Mesodermal cell (in vitro differentiated cells): ENCODE measurements at regions not wholly inside any gene's neighbourhood (a gene's known extent, or its start where the extent isn't known, plus 50 kb on each side); places are given as distances from the start of the nearest gene placed in this dataset.

ENCODE experiments used
- H3K27ac ChIP-seq: 2 replicates; pipeline ENCODE4 v1.7.0; 2013; ENCODE audit warnings: mild to moderate bottlenecking, low read depth, low read length, moderate library complexity; ENCODE audit not compliant: severe bottlenecking
- H3K36me3 ChIP-seq: 2 replicates; pipeline ENCODE4 v1.7.1; 2013; ENCODE audit warnings: mild to moderate bottlenecking, low read length, moderate library complexity; ENCODE audit not compliant: control insufficient read depth, insufficient read depth
- H3K4me1 ChIP-seq: one replicate; pipeline ENCODE4 v1.7.1; 2013; ENCODE audit warnings: mild to moderate bottlenecking, low read length; ENCODE audit not compliant: insufficient read depth, control insufficient read depth, poor library complexity, severe bottlenecking
- H3K4me3 ChIP-seq: 2 replicates; pipeline ENCODE4 v1.7.0; 2013; ENCODE audit warnings: low read length, control low read depth, mild to moderate bottlenecking; ENCODE audit not compliant: insufficient read depth, poor library complexity, severe bottlenecking; ENCODE audit errors: extremely low read depth
- H3K9me3 ChIP-seq: 2 replicates; pipeline ENCODE4 v1.7.1; 2013; ENCODE audit warnings: mild to moderate bottlenecking, low read length, moderate library complexity; ENCODE audit not compliant: control insufficient read depth
- WGBS, 2 experiments: methylation state at CpG; one replicate each; pipeline ENCODE4 v1.1.5; 2013; ENCODE audit warnings: missing lambda C conversion rate in 2 of 2; ENCODE audit not compliant: insufficient coverage in 2 of 2; 5-methylcytosine and 5-hydroxymethylcytosine counted together

- Histone ChIP-seq H3K4me3 (no peak overlapping the region), H3K36me3 (no peaks in the 10 kb centered on the region)
Observed at GRCh38 chr6:76347539-76347938, 275.1 kb upstream of the IMPG1 start.

GRCh38 chr6:76342611-76343160 lies 270.2 kb upstream of the IMPG1 start:
- Histone ChIP-seq H3K9me3 (no peaks in the 10 kb centered on the region), H3K4me1 (no peaks in the 10 kb centered on the region), H3K4me3 (no peak overlapping the region), H3K36me3 (no peaks in the 10 kb centered on the region), H3K27ac (no peak overlapping the region)
- no CpG with 5 or more reads among the region's 1 CpG for WGBS, 2 experiments

More at GRCh38 chr6:76347539-76347938, 275.1 kb upstream of the IMPG1 start:
- H3K27ac ChIP-seq: no peak overlapping the region
- H3K4me1 ChIP-seq: no peaks in the 10 kb centered on the region
- no peaks in the 10 kb centered on the region for H3K9me3 ChIP-seq

- no peaks in the 10 kb centered on the region for H3K4me1 ChIP-seq
- H3K9me3 ChIP-seq: no peaks in the 10 kb centered on the region
- H3K36me3 ChIP-seq: no peaks in the 10 kb centered on the region
- H3K27ac ChIP-seq: no peak overlapping the region
- 80 to 85% methylated on average over 3 to 4 of the region's 4 CpGs for WGBS, 2 experiments
- no peak overlapping the region for H3K4me3 ChIP-seq
Observed at GRCh38 chr6:76330031-76330430, 257.6 kb upstream of the IMPG1 start.

- Histone ChIP-seq H3K4me3 (no peak overlapping the region), H3K36me3 (no peaks in the 10 kb centered on the region), H3K4me1 (no peaks in the 10 kb centered on the region), H3K9me3 (no peaks in the 10 kb centered on the region), H3K27ac (no peak overlapping the region)
- WGBS, 2 experiments: no CpG with 5 or more reads among the region's 5 CpGs
Observed at GRCh38 chr6:76326871-76327270, 254.4 kb upstream of the IMPG1 start.
